H9 (cell line): ENCODE measurements at regions not wholly inside any gene's neighbourhood (a gene's known extent, or its start where the extent isn't known, plus 50 kb on each side); places are given as distances from the start of the nearest gene placed in this dataset.

ENCODE experiments used
- DNase-seq: peaks from one replicate; pipeline ENCODE4 v3.0.0-alpha.2; 2017
- H2AFZ ChIP-seq: one replicate; pipeline ENCODE4 v1.6.1; 2013; ENCODE audit warnings: mild to moderate bottlenecking, low read length, control low read depth, moderate library complexity
- H2AK5ac ChIP-seq: 2 replicates; pipeline ENCODE4 v1.6.1; 2013; ENCODE audit warnings: low read length, control low read depth, mixed read lengths; ENCODE audit not compliant: insufficient read length
- H2BK120ac ChIP-seq: one replicate; pipeline ENCODE4 v1.6.1; 2013; ENCODE audit warnings: low read depth, mild to moderate bottlenecking, low read length, control low read depth, inconsistent platforms; ENCODE audit not compliant: poor library complexity, severe bottlenecking
- H2BK12ac ChIP-seq: 2 replicates; pipeline ENCODE4 v1.6.1; 2013; ENCODE audit warnings: low read length, control low read depth, mixed read lengths, low read depth; ENCODE audit not compliant: insufficient read length
- H2BK15ac ChIP-seq: 2 replicates; pipeline ENCODE4 v1.6.1; 2013; ENCODE audit warnings: low read depth, low read length, control low read depth
- H2BK20ac ChIP-seq: one replicate; pipeline ENCODE4 v1.6.1; 2013; ENCODE audit warnings: low read depth, mild to moderate bottlenecking, low read length, control low read depth, inconsistent platforms; ENCODE audit not compliant: poor library complexity, severe bottlenecking
- H2BK5ac ChIP-seq: 2 replicates; pipeline ENCODE4 v1.6.1; 2013; ENCODE audit warnings: low read length, control low read depth, mixed read lengths; ENCODE audit not compliant: insufficient read length
- H3K14ac ChIP-seq: 2 replicates; pipeline ENCODE4 v1.6.1; 2013; ENCODE audit warnings: low read length, control low read depth; ENCODE audit not compliant: insufficient read depth
- H3K18ac ChIP-seq: 2 replicates; pipeline ENCODE4 v1.6.1; 2013; ENCODE audit warnings: low read depth, mild to moderate bottlenecking, mixed read lengths, low read length, control low read depth; ENCODE audit not compliant: insufficient read length
- H3K23ac ChIP-seq: 2 replicates; pipeline ENCODE4 v1.6.1; 2013; ENCODE audit warnings: low read length, control low read depth, mixed read lengths, low read depth; ENCODE audit not compliant: insufficient read length
- H3K23me2 ChIP-seq: 2 replicates; pipeline ENCODE4 v1.6.1; 2013; ENCODE audit warnings: low read depth, mild to moderate bottlenecking, mixed read lengths, low read length, control low read depth; ENCODE audit not compliant: insufficient read length, poor library complexity, severe bottlenecking
- H3K27ac ChIP-seq: 2 replicates; pipeline ENCODE4 v1.5.1; 2013; ENCODE audit warnings: low read length, control low read depth, mixed read lengths, low read depth; ENCODE audit not compliant: insufficient read length
- H3K27me3 ChIP-seq: 2 replicates; pipeline ENCODE4 v1.6.1; 2013; ENCODE audit warnings: low read length, control low read depth, inconsistent platforms; ENCODE audit not compliant: insufficient read depth
- H3K4ac ChIP-seq: 2 replicates; pipeline ENCODE4 v1.6.1; 2013; ENCODE audit warnings: low read depth, mild to moderate bottlenecking, control low read depth, inconsistent platforms, low read length, moderate library complexity
- H3K4me1 ChIP-seq: 2 replicates; pipeline ENCODE4 v1.6.1; 2013; ENCODE audit warnings: low read length, control low read depth, inconsistent platforms; ENCODE audit not compliant: insufficient read depth
- H3K4me2 ChIP-seq: 2 replicates; pipeline ENCODE4 v1.6.1; 2013; ENCODE audit warnings: low read length, control low read depth, mixed read lengths; ENCODE audit not compliant: insufficient read length, insufficient read depth
- H3K56ac ChIP-seq: 2 replicates; pipeline ENCODE4 v1.6.1; 2013; ENCODE audit warnings: low read depth, mild to moderate bottlenecking, mixed read lengths, low read length, control low read depth; ENCODE audit not compliant: insufficient read length
- H3K79me1 ChIP-seq: 2 replicates; pipeline ENCODE4 v1.6.1; 2013; ENCODE audit warnings: low read depth, mild to moderate bottlenecking, moderate library complexity, low read length, control low read depth, inconsistent platforms; ENCODE audit not compliant: insufficient read depth, poor library complexity, severe bottlenecking
- H3K79me2 ChIP-seq: 2 replicates; pipeline ENCODE4 v1.6.1; 2013; ENCODE audit warnings: low read length, control low read depth, inconsistent platforms; ENCODE audit not compliant: insufficient read depth
- H3K9ac ChIP-seq: 2 replicates; pipeline ENCODE4 v1.6.1; 2013; ENCODE audit warnings: low read length, control low read depth, mixed read lengths; ENCODE audit not compliant: insufficient read length; ENCODE audit errors: extremely low read depth
- H3K9me3 ChIP-seq: one replicate; pipeline ENCODE4 v1.6.1; 2013; ENCODE audit warnings: low read depth, low read length, inconsistent platforms; ENCODE audit not compliant: control insufficient read depth
- H3T11ph ChIP-seq: one replicate; pipeline ENCODE4 v1.6.1; 2013; ENCODE audit warnings: mild to moderate bottlenecking, low read length, control low read depth, inconsistent platforms
- H4K20me1 ChIP-seq: one replicate; pipeline ENCODE4 v1.6.1; 2013; ENCODE audit not compliant: control insufficient read depth, insufficient read length, insufficient read depth
- H4K5ac ChIP-seq: 2 replicates; pipeline ENCODE4 v1.6.1; 2013; ENCODE audit warnings: low read depth, mild to moderate bottlenecking, mixed read lengths, low read length, control low read depth; ENCODE audit not compliant: insufficient read length
- H4K8ac ChIP-seq: replicated peaks from 2 replicates; pipeline ENCODE4 v1.6.1; 2013; ENCODE audit warnings: low read length, control low read depth, mixed read lengths, low read depth; ENCODE audit not compliant: insufficient read length
- H4K91ac ChIP-seq: 2 replicates; pipeline ENCODE4 v1.6.1; 2013; ENCODE audit warnings: low read depth, mild to moderate bottlenecking, moderate library complexity, mixed read lengths, low read length, control low read depth; ENCODE audit not compliant: insufficient read length
- H3K27ac Mint-ChIP-seq, 3 experiments: 2 replicates in 2 of 3; 3 replicates in 1 of 3; pipeline ENCODE4 v1.8.0; 2020 to 2021; ENCODE audit warnings: mixed read lengths in 3 of 3, mild to moderate bottlenecking in 1 of 3, moderate library complexity in 1 of 3
- H3K27me3 Mint-ChIP-seq: 2 replicates; pipeline ENCODE4 v1.8.0; 2021; ENCODE audit warnings: low read depth, mild to moderate bottlenecking, moderate library complexity, mixed read lengths
- H3K36me3 Mint-ChIP-seq, 3 experiments: 2 replicates in 2 of 3; 3 replicates in 1 of 3; pipeline ENCODE4 v1.8.0; 2020 to 2021; ENCODE audit warnings: low read depth in 3 of 3, mixed read lengths in 3 of 3; ENCODE audit not compliant: insufficient read depth in 1 of 3
- H3K4me1 Mint-ChIP-seq, 2 experiments: 2 replicates each; pipeline ENCODE4 v1.8.0; 2020; ENCODE audit warnings: mixed read lengths in 2 of 2
- H3K4me3 Mint-ChIP-seq, 2 experiments: 2 replicates in 1 of 2; 3 replicates in 1 of 2; pipeline ENCODE4 v1.8.0; 2020 to 2021; ENCODE audit warnings: mild to moderate bottlenecking in 2 of 2, mixed read lengths in 2 of 2, moderate library complexity in 1 of 2
- H3K9me3 Mint-ChIP-seq, 2 experiments: 2 replicates in 1 of 2; 3 replicates in 1 of 2; pipeline ENCODE4 v1.8.0; 2020; ENCODE audit warnings: mild to moderate bottlenecking in 2 of 2, mixed read lengths in 2 of 2, moderate library complexity in 1 of 2
- WGBS: extraction: QIAGEN DNeasy Blood & Tissue Kit; methylation state at CpG from one replicate; pipeline ENCODE4 v1.1.7; 2013; ENCODE audit warnings: missing lambda C conversion rate, low lambda C conversion rate, mixed read lengths; ENCODE audit not compliant: insufficient read length; ENCODE audit errors: extremely low coverage; 5-methylcytosine and 5-hydroxymethylcytosine counted together
- TF ChIP-seq, protein P1 (sequence below): fragments of 200-600 bp; sonication (generic); conservative IDR thresholded peaks from 3 replicates; pipeline ENCODE4 v1.8.0; 2021; ENCODE audit warnings: antibody characterized with exemption, mild to moderate bottlenecking

DNA sequence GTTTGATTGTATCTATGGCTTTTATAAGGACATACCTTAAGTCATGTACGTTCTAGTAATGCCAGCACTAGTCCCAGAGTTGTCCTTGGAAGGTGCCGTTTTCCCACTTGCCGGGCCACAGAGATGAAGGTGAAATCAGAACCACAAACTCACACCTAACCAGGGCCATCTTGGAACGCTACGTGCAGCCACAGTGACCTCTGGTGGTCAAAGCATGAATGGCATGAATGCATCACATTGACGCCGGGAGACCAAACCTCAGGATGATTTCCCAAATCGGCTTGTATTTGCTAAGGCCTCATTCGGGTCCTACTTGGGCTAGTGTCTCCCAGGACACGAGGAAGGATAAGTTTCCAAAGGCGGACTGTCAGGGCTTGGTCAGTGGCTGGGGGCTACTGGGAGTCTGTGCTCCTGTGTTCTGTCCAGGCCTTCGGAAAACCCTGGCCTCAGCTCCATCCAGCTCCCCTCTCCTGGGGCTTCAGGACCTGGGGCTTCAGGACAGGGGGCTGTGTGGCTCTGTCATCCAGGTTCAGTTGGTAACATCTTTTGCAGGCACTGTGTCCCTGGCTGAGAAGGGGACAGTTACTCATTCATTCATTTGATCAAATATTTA is 260.5 kb downstream of the PRDM2 start:
- Histone ChIP-seq H2AFZ (no peak overlapping the region), H3K56ac (no peak overlapping the region), H2BK12ac (no peak overlapping the region), H2BK5ac (no peak overlapping the region), H3K27me3 (no peaks in the 10 kb centered on the region), H2AK5ac (no peak overlapping the region), H3K9me3 (no peaks in the 10 kb centered on the region), H4K8ac (no peak overlapping the region), H4K20me1 (no peaks in the 10 kb centered on the region), H3K9ac (no peak overlapping the region), H3K79me2 (no peaks in the 10 kb centered on the region), H3K23me2 (no peaks in the 10 kb centered on the region), H3K14ac (no peak overlapping the region), H2BK20ac (no peak overlapping the region), H4K91ac (no peak overlapping the region), H3K27ac (no peak overlapping the region), H3K18ac (no peak overlapping the region), H2BK15ac (no peak overlapping the region), H2BK120ac (no peak overlapping the region), H3T11ph (no peak overlapping the region), H3K4me2 (no peak overlapping the region), H3K4ac (no peak overlapping the region), H4K5ac (no peak overlapping the region), H3K79me1 (no peaks in the 10 kb centered on the region), H3K4me1 (no peaks in the 10 kb centered on the region), H3K23ac (no peak overlapping the region)
- Mint-ChIP-seq H3K9me3 (no peaks in the 10 kb centered on the region; a peak in 1 of 5 replicates), H3K4me1 (peaks cover 6 to 12% of the 10 kb centered on the region in 2 experiments; a peak in 2 of 4 replicates), H3K4me3 (no peak overlapping the region), H3K36me3 (no peaks in the 10 kb centered on the region), H3K27ac (no peak overlapping the region), H3K27me3 (peaks cover 10% of the 10 kb centered on the region)
- TF ChIP-seq, protein P1, sequence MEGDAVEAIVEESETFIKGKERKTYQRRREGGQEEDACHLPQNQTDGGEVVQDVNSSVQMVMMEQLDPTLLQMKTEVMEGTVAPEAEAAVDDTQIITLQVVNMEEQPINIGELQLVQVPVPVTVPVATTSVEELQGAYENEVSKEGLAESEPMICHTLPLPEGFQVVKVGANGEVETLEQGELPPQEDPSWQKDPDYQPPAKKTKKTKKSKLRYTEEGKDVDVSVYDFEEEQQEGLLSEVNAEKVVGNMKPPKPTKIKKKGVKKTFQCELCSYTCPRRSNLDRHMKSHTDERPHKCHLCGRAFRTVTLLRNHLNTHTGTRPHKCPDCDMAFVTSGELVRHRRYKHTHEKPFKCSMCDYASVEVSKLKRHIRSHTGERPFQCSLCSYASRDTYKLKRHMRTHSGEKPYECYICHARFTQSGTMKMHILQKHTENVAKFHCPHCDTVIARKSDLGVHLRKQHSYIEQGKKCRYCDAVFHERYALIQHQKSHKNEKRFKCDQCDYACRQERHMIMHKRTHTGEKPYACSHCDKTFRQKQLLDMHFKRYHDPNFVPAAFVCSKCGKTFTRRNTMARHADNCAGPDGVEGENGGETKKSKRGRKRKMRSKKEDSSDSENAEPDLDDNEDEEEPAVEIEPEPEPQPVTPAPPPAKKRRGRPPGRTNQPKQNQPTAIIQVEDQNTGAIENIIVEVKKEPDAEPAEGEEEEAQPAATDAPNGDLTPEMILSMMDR: peak; percentile 96
- WGBS: no CpG with 5 or more reads among the region's 12 CpGs
- peak; percentile 76 for DNase-seq
